H1 (cell line): ENCODE measurements at regions not wholly inside any gene's neighbourhood (a gene's known extent, or its start where the extent isn't known, plus 50 kb on each side); places are given as distances from the start of the nearest gene placed in this dataset.

Source experiments
- ASH2L ChIP-seq: fragments of 200-600, 300-600 bp; sonication (generic); IDR thresholded peaks from one replicate; pipeline ENCODE4 v1.7.1; 2017; ENCODE audit warnings: low read length
- CREB1 ChIP-seq: IDR thresholded peaks from 2 replicates; pipeline ENCODE4 v1.6.1; 2012; ENCODE audit warnings: inconsistent platforms
- EP300 ChIP-seq, 2 experiments: IDR thresholded peaks; 1 replicate in 1 of 2; 2 replicates in 1 of 2; pipeline ENCODE4 v1.6.1; 2011 to 2012; ENCODE audit warnings: low read depth in 2 of 2, low read length in 2 of 2, mild to moderate bottlenecking in 2 of 2, borderline replicate concordance in 1 of 2, inconsistent platforms in 1 of 2, moderate library complexity in 1 of 2
- FOSL1 ChIP-seq: IDR thresholded peaks from 2 replicates; pipeline ENCODE4 v1.6.1; 2011; ENCODE audit warnings: mild to moderate bottlenecking, low read depth, low read length, moderate library complexity; ENCODE audit not compliant: insufficient read depth
- HDAC6 ChIP-seq: IDR thresholded peaks from one replicate; pipeline ENCODE4 v1.7.1; 2012; ENCODE audit warnings: low read depth, mild to moderate bottlenecking, inconsistent platforms, low read length, moderate library complexity
- POU5F1 ChIP-seq: IDR thresholded peaks from 2 replicates; pipeline ENCODE4 v1.6.1; 2011; ENCODE audit warnings: low read depth, mild to moderate bottlenecking, low read length, moderate library complexity
- RXRA ChIP-seq: IDR thresholded peaks from 2 replicates; pipeline ENCODE4 v1.6.1; 2011; ENCODE audit warnings: low read depth, mild to moderate bottlenecking, low read length, moderate library complexity; ENCODE audit not compliant: insufficient read depth
- SP4 ChIP-seq: IDR thresholded peaks from 2 replicates; pipeline ENCODE4 v1.6.1; 2012; ENCODE audit warnings: low read length, inconsistent platforms
- TF ChIP-seq, protein P1 (sequence below): IDR thresholded peaks from 2 replicates; pipeline ENCODE4 v1.6.1; 2011; ENCODE audit warnings: low read depth, mild to moderate bottlenecking, low read length; ENCODE audit not compliant: insufficient read depth

DNA sequence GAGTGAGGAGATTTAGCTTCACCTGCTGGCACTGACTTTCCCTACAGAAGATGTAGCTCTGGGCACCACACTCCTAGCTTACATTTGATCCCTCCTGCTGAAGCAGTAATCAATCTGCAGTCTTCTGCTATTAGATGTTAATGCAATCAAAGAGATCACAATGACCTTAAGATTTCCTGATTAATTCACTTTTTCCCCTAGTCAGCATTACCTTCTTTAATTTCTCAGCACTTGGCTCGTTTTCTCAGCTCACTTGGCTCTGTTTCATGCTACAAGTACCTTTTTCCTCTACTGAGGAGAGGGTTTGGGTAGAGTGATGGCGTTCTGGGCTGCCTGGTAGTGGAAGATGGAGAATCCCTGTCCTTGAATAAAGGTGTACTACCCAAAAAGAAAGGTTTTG, 113.0 kb upstream of the PAK3 start (continued):
- TF ChIP-seq FOSL1 (no peak), SP4 (no peak), HDAC6 (no peak), RXRA (no peak), CREB1 (no peak), ASH2L (no peak), EP300 (IDR thresholded peaks at IDR 0.05; ENCODE audit: borderline replicate concordance in 1 of 2, low read depth in 2 of 2, low read length in 2 of 2) (no peak), POU5F1 (no peak)
- TF ChIP-seq, protein P1, sequence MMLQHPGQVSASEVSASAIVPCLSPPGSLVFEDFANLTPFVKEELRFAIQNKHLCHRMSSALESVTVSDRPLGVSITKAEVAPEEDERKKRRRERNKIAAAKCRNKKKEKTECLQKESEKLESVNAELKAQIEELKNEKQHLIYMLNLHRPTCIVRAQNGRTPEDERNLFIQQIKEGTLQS: no peak
